ENCODE measurements at regions not wholly inside any gene's neighbourhood (a gene's known extent, or its start where the extent isn't known, plus 50 kb on each side); places are given as distances from the start of the nearest gene placed in this dataset.

GRCh38 chr2:128505150-128505490 lies 186.5 kb upstream of the HS6ST1 start:
- no peak for TF ChIP-seq CTCF (IDR thresholded peaks at IDR 0.05)
- TF ChIP-seq EP300 (IDR thresholded peaks at IDR 0.05) = no peak

All from ovary (tissue), 3 donors.